ENCODE measurements at regions not wholly inside any gene's neighbourhood (a gene's known extent, or its start where the extent isn't known, plus 50 kb on each side); places are given as distances from the start of the nearest gene placed in this dataset.

DNA sequence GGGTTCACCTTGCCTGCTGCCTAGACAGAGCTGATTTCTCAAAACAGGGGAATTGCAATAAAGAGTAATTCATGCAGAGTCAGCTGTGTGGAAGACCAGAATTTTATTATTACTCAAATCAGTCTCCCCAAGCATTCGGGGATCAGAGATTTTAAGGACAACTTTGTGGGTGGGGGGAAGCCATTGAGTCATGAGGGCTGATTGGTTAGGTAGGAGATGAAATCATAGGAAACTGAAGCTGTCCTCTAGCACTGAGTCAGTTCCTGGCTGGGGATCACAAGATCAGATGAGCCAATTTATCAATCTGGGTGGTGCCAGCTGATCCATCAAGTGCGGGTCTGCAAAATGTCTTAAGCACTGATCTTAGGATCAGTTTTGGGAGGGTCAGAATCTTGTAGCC, 159.1 kb upstream of the MAP1B start:
- no peak for DNase-seq (ENCODE audit: low spot score)

GRCh38 chr5:71949772-71950171, 157.5 kb upstream of the MAP1B start:
- no peak for DNase-seq (ENCODE audit: low spot score)

DNA sequence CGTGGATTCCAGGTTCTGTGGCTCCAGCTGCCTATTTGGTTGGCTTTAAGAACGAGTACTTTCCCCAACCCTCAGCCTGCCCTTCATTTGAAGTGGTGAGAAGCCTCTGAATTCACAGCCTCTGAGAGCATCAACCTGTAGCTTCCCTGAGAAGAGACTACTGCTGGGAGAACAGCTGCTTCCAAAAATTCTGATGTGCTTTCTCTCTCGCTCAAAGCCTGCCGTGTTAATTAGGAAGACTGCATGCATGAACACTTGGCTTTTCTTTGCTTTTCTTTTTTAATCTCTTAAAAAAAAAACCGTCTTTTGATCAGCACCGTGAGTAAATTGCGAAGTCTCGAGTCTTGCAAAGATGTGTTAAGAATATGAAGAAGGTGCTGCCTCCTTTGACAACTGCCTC, 153.4 kb upstream of the MAP1B start:
- DNase-seq (ENCODE audit: low spot score) = no peak

DNA sequence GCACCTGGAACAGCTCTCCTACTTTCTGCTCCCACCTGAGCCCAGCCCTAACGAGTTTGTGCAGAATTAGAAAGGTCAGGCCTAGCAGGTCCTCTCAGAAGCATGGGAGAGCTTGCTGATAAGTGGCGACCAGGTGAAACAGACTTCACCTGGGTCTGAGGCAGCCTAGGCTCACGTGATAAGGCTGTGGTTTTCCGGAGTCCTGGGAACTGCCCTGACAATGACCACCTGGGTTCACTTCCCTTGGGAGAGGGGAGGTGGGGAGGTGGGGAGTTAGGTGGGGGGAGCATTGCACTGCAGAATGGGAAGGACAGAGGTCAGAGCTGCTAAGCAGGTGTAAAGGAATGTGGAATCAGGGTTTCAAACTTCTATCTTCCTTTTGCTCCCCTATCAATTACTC, 152.9 kb upstream of the MAP1B start:
- no peak for DNase-seq (ENCODE audit: low spot score)

- DNase-seq (ENCODE audit: low spot score) = no peak
Measured at GRCh38 chr5:71955723-71956122, 151.6 kb upstream of the MAP1B start.

DNA sequence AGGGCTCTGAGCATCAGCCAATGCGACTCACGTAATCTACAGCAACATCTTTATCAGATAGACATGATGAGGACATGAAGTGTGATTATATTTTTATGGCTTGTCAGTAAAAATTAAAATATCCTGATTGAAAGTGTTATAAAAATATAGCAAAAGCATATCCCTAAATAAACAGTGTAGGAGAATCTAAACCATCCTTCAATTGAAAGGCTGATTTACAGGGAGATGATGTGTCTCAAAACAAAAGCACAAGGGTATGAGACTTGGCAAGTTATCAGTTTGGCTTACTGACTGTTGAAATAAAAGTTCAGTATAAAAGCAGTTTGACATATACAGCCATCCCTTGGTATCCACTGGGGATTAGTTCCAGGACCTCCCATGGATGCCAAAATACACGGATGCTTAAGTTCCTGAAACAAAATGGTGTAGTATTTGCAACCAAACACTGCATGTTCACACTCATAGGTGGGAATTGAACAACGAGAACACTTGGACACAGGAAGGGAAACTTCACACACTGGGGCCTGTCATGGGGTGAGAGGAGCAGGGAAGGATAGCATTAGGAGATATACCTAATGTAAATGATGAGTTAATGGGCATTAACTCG, 149.9 kb upstream of the MAP1B start:
- no peak for DNase-seq (ENCODE audit: low spot score)

DNA sequence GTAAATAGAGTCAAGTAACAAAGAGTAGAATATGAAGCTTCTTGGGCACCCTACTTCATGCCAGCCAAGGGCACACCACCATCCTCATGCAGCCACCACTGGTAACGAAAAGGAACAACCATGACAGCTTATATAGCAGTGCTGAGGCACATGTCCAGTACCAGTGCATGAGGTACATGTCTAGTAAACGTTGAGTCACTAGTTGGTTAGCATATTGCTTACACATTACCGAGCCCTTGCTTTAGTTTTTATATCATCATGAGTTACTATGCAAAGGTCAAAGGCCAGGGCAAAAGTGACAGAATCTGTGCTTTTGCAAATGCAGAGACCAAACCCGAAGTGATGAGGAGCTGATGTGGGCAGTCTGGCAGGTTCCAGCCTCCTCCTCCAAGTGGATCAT, 147.1 kb upstream of the MAP1B start:
- DNase-seq (ENCODE audit: low spot score) = no peak

GRCh38 chr5:71961786-71962185, 145.5 kb upstream of the MAP1B start:
- no peak for DNase-seq (ENCODE audit: low spot score)

DNA sequence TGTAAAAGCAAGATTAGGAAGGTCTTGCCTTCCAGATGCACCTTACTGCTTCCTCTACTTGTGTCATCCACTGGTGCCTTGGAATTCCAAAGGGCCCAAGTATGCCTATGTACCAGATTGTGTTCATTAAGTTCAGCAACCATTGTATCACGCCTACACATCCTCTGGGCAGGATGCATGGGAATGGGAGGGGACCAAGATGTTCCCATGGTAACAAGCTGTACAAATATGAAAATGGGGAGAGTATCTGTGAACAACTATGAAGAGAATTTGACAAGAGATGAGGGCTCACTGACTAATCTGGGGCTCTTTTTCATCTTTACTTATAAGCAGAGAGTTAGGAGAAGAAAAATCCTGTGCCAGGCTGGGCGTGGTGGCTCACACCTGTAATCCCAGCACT, 137.8 kb upstream of the MAP1B start:
- DNase-seq (ENCODE audit: low spot score) = no peak

- no peak for DNase-seq (ENCODE audit: low spot score)
Measured at GRCh38 chr5:71971862-71972261, 135.4 kb upstream of the MAP1B start.

DNA sequence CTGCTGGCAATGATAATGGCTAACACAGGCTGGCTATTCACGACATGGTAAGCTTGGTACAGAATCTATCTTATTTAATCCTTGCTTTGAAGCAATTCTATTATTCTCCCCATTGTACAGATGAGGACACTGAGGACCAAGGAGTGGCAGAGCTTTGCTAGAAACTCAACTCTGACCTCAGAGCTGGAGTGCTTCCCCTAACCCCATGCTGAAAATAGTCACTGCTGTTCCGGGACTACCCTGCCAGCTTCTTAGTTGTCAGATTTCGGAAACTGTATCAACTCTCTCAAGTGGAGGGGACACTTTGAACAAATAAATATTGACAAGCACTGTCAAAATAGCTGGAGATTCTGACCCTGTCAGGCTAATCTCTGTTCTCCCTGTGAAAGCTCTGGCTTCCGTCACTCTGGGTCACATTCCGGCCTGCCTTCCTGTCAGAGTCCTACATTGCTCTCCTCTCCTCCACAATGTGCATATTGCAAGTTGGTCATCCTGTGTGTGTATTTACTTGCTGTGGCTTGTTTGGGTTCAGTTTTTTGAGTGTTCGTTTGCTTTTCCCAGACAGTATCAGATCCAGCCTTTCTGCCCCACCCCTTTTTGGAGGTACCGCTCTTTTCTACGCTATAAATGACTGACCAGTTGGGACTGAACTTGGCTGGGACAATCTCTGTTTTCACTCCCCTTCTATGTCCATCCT, 134.3 kb upstream of the MAP1B start:
- DNase-seq (ENCODE audit: low spot score) = no peak

DNA sequence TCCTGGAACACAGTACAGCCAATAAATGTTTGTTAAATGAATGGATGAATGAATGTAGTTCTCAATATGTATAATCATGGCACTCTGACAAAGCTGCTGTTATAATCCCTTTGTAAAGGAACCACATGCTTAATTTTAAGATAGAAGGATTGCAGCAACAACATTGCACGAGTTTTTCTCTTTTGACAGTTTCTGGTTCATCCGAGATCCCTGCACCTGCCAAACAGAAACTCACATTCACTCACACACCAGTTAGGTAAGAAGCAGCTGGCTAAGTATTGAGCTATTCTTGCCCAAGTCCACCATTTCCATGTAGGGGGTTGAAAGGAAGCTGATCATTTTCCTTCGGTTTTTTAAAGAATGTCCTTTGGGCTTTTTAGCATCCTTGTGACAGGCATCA, 133.7 kb upstream of the MAP1B start:
- no peak for DNase-seq (ENCODE audit: low spot score)

- no peak for DNase-seq (ENCODE audit: low spot score)
Measured at GRCh38 chr5:71974165-71974564, 133.1 kb upstream of the MAP1B start.

DNA sequence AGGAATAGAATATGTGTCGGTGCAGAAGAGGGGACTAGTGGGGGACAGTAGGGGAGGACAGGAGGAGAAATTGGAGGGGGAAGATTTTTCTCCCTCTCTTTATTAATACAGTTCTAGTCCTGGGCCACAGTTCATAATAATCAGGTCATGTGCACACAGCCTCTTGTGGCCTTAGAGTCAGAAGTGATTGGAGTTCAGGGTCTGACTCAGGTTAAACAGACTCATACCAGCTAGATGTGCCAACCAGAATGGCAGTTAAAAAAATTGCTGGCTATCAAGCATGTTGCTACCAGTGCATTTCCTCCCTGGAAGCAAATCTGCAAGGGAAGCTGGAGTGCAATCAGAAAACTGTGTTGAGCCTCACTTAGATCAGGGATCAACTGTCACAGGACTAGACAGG, 132.7 kb upstream of the MAP1B start:
- DNase-seq (ENCODE audit: low spot score) = no peak

GRCh38 chr5:71976449-71976848, 130.8 kb upstream of the MAP1B start:
- no peak for DNase-seq (ENCODE audit: low spot score)

DNA sequence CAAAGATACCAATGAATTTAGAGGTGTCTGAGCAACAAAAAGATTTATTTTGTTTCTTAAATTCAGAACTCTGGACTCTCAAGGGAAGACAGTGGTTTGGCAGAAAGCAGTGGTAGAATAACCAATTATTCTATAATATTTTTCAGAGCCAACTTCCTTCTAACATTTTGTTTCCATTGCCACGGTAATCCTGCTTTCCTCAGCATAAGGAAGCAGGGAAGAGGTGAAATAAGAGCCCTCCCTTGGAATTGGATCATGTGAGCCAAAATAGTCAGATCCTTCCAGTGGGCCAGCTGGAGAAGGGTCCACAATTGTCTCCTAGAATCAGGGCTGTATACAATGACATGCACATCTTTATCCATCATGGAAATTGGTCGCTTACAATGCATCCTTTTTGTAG, 130.0 kb upstream of the MAP1B start:
- no peak for DNase-seq (ENCODE audit: low spot score)

DNA sequence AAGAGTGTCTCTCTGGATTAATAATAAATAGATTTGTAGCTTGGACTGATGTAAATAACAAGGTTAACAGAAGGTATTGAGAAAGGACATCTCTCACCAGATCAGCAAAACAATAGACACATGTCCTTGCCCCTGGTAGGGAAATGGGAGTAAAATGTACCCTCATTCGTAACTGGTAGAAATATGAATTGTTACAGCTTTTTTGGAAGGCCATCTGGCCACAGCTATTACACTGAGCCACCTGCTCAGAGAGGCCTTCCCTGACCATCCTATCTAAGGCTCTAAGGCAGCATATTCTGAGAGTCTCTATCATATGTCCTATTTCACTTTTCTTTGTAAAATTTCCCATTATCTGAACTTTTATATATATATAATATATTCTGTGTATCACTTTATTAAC, 129.1 kb upstream of the MAP1B start:
- DNase-seq (ENCODE audit: low spot score) = no peak

- no peak for DNase-seq (ENCODE audit: low spot score)
Measured at GRCh38 chr5:71982717-71983395, 124.4 kb upstream of the MAP1B start.

- DNase-seq (ENCODE audit: low spot score) = no peak
Measured at GRCh38 chr5:71986101-71986500, 121.2 kb upstream of the MAP1B start.

DNA sequence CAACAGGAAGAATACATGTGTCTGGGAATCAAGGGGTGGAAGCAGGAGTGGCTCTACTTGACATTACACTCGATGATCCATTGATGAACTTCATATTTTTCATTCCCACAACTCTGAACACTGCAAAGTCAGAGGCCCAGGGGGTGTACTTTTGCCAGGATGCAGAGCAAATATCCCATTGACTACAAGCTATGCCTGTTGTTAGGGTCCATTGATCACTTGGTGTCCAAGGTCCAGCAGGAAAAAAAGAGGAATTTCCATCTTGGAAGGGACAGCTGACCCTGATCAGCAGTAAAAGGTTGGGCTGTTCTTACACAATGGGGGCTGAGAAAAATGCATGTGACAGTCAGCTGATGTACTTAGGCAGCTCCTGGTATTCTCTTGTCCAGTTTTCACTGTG, 118.5 kb upstream of the MAP1B start:
- no peak for DNase-seq (ENCODE audit: low spot score)

- DNase-seq (ENCODE audit: low spot score) = no peak
Measured at GRCh38 chr5:71993600-71993999, 113.7 kb upstream of the MAP1B start.

DNA sequence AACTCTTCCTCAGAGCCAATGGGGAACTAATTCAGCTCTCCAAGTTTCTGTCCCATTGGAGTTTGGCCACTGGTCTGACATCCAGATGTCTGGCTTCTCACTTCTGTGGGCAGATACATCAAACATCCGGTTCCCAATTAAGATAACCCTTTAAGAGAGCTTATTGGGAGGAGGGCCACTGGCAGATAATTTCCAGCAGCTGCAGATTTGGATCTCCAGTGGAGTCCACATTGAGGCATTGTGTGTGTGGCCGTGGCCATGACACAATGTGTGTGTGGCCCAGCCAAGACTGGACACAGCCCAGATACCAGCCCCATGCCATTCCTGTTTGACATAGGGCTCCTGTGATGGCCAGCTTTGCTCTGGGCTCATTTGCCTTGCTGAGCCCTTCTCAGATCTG, 110.5 kb upstream of the MAP1B start:
- DNase-seq (ENCODE audit: low spot score) = no peak

GRCh38 chr5:71998746-71999145, 108.5 kb upstream of the MAP1B start:
- DNase-seq (ENCODE audit: low spot score) = no peak

GRCh38 chr5:72000707-72001106, 106.6 kb upstream of the MAP1B start:
- DNase-seq (ENCODE audit: low spot score) = no peak
